ENCODE measurements at regions not wholly inside any gene's neighbourhood (a gene's known extent, or its start where the extent isn't known, plus 50 kb on each side); places are given as distances from the start of the nearest gene placed in this dataset.

DNA sequence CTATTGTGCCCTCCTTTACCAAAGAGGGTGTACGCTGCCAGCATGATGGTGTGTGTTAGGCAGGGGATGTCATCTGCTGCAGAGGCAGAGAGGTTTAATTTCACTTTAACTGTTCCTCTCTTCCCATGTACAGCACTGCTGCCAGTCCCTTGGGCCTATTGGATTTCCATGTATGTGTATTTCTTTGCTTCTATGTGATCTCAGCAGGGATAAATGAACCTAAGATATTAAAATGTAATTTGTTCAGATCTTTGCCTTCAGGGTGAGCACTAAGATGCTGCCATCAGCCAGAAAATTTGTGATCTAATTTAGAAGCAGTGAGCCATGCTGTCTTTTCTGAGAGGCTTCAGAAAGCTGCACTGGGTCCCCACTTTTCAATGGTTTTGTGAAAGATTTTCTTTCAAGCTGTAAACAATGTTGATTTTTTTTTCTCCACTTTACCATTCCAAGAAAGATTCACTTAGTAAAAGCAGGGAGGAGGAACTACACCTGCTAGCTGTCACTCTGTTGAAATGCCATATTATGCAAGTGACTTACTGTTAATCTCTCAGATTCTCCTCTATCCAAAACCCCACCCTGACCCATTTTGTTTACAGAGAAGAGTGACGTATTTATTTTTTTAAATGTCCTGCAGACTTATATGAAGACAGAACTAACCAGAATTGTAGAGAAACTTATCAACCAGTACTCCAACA lies 261.9 kb downstream of the TBL1XR1 start:
- intact Hi-C loops (cut with micrococcal nuclease) = loop anchor here (10.0 kb wide), 1 partner anchor 61 kb away; no protein-coding TSS in a partner anchor
- no peak for ATAC-seq
- no peak for DNase-seq

DNA sequence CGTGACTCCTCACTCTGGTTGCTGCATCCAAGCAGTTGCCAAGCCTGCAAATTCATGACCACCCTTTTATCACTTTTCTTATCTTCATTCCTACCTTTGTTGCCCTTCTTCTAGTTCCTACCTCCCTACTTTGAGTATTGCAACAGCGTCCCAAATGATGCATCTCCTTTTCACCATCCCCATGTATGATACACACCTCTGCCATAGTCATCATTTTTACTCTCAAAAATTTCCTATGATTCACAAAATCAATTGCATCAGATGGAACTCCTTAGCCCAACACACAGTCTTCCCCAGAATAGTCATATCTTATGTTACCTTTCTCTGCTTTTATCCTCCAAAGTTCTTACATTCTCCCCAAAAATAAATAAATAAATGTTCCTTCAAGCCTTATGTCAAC lies 262.6 kb downstream of the TBL1XR1 start:
- DNase-seq (no peak), ATAC-seq (no peak)
- intact Hi-C loops (cut with micrococcal nuclease) = loop anchor here (10.0 kb wide), 1 partner anchor 60 kb away; no protein-coding TSS in a partner anchor

DNA sequence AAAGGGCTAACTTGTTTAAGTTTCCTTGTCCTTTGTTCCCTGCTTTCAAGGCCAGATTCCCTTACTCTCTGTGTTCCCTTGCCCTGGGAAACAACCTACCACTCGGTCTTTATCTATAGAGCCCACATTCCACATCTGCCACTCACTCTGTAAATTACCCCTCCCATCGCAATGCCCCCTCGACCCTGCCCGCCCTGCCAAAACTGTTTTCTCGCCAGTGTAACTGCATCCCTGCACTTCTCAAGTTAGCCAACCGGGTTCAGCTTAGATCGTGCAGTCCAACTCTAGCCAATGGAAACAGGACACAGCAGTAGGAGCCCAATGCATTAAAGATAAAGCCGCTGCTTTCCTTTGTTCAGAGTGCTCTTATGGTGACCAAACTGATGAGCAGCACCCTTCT lies 263.6 kb downstream of the TBL1XR1 start:
- DNase-seq (no peak), ATAC-seq (no peak)
- intact Hi-C loops (cut with micrococcal nuclease) = loop anchor here (10.0 kb wide), 1 partner anchor 59 kb away; no protein-coding TSS in a partner anchor

DNA sequence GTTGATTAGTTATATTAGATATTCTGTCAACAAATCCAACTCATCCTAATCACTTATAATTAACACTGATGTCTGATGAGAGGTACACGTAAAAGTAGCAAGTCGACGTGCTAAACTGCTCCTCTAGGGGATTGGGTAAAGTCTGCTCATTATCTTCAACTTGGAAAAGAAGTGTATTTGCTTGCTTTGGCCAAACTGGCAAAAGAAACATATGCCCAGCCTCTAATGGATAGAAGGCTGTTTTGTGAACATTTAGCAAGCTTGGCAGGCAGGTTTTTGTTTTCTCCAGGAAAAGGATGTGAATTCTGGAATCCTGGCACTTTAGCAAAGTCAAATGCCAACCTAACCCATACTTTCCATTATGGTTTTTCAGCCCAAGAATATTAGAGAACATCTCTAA lies 264.8 kb downstream of the TBL1XR1 start:
- ATAC-seq (no peak), DNase-seq (no peak)
- intact Hi-C loops (cut with micrococcal nuclease) = loop anchor here (10.0 kb wide), 1 partner anchor 58 kb away; no protein-coding TSS in a partner anchor

DNA sequence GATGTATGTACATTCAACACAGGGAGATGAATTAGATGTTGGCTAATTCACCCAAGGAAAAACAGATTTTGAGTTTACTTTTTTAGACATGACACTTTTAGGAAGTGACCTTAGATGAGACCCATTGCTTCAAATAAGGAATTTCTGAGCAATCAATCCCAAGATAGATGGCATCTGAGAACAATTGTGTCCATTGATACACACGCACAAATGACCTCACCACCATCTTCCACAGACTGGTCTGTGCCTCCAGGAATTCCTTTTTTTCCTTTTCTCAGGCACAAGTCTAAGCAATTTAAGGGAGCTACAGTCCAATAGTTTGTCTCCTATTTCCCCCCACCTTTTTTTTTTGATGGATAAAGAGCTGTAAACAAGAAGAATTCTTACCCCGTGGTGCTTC lies 265.3 kb downstream of the TBL1XR1 start:
- intact Hi-C loops (cut with micrococcal nuclease) = loop anchor here (10.0 kb wide), 1 partner anchor 57 kb away; no protein-coding TSS in a partner anchor
- ATAC-seq (no peak), DNase-seq (no peak)

DNA sequence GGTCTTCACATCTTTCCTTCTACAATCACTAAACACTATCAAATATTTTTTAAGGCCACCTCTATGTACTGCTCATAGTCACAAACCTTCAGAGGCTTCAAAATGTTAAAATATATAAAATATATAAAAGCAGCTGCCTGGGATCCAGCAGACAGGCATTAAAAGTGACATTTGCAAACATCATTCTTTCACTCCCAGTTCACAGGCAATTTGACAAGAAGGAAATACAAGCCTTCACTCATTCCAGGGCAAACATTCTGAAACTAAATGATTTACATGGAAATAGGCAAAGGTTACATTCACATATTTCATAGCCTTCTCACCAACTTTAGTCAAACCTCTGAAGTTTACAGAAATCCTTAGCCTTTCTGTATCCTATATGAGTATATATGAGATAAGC lies 266.3 kb downstream of the TBL1XR1 start:
- ATAC-seq = no peak
- intact Hi-C loops (cut with micrococcal nuclease) = loop anchor here (10.0 kb wide), 1 partner anchor 56 kb away; no protein-coding TSS in a partner anchor
- no peak for DNase-seq

DNA sequence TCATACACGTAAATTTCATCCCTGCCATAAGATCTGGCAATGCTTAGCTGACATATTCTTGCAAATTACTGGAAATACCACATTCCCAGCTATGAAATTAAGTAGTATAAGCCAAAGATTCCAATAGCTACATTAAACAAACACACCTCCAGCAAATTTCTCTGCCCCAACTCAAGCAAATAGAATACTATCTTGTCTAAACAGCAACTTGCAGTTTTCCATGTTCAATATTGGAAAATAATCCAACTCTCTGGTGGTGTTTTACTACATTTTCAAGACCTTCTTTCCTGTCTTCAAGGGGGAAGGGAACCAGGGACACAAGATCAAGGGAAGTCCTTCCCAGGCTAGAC lies 268.7 kb downstream of the TBL1XR1 start:
- intact Hi-C loops (cut with micrococcal nuclease) = no loop called here
- ATAC-seq (no peak), DNase-seq (no peak)

DNA sequence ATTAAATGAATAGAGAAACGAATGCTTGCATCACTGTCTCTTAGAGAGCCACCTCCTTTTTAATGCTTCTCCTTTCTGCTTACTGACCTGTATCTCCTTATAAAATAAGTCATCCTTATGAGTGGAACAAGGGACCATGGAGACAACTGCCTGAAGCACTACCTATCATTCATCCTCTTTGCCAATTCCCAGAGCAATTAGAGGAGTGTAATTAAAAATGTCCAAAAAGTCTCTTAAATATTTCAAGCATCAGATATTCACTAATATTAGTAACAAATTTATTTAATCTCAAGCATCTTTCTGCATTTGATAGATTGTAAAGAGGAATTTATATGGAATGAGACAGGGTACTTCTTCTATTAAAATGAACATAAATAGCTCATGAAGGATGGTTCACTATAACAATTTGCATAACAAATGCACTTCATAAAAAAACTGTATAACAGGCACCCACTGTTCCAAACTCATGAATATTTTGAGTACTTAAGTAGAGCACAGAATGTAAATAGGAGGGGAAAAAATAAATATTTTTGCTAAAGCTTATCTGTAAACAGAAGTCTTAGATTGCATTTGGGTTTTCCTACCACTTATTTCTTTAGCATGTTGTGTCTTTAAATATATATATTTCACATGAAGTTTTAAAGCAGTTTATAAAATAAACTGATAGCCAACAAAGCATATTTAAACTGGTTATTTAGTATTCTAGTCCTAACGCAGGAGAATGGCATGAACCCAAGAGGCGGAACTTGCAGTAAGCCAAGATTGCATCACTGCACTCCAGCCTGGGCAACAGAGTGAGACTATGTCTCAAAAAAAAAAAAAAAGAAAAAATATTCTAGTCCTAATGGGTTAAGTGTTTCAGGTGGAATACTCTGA lies 269.3 kb downstream of the TBL1XR1 start:
- intact Hi-C loops (cut with micrococcal nuclease) = no loop called here
- no peak for DNase-seq
- ATAC-seq = no peak

DNA sequence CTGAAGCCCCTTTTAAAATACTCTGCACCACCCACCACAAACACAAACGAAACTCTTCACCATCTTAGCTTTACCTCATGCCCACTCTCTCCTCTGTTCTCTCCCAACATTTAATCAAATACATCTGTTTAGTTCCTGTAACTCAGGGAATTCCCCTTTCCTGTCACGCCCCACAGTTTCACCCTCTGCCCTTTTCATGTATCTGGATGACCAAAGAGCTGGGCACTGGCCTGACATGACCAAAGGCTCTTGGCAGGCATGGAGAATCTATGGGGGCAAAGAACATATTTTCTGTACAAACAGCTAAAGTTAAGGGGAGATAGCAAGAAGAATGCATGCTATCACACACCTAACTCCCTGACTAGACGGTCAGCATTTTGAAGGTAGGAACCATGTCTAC lies 270.0 kb downstream of the TBL1XR1 start:
- no peak for DNase-seq
- ATAC-seq = no peak
- intact Hi-C loops (cut with micrococcal nuclease) = no loop called here

DNA sequence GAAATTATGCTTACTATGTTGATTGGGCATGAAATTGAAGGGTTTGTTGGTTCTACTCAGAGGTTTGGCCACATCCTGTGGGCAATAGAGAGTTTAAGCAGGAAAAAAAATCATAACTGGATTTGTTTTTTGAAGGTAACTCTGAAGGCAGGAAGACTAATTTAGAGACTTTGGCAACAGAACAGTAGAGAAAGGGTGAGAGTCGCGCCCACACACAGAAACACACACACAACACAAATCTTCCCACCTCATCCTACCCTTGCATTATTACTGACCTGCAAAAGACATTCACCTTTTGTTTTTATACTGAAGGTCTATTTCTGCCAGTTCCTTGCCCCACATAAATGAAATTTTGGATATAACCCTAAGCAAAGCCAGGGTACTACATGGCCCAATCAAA lies 270.6 kb downstream of the TBL1XR1 start:
- intact Hi-C loops (cut with micrococcal nuclease) = no loop called here
- DNase-seq (no peak), ATAC-seq (no peak)

DNA sequence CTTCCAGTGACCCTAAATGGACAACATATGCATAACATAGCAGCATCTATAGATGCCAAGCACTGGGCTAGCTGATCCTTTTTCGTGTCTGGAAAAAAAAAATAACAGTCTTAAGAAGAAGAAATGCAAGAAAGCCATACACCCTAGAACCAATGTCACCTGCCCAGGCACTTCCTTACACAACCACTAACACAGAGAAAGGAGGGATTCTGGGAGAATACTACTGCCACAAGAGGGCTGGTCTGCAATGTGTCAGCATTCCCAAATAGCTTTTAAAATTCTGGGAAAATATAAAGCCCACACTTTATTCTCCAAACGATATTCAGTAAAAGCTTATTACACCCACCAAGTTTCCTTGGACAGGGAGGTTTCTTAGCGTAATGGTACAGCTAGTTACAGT lies 271.2 kb downstream of the TBL1XR1 start:
- intact Hi-C loops (cut with micrococcal nuclease) = no loop called here
- ATAC-seq = no peak
- no peak for DNase-seq

DNA sequence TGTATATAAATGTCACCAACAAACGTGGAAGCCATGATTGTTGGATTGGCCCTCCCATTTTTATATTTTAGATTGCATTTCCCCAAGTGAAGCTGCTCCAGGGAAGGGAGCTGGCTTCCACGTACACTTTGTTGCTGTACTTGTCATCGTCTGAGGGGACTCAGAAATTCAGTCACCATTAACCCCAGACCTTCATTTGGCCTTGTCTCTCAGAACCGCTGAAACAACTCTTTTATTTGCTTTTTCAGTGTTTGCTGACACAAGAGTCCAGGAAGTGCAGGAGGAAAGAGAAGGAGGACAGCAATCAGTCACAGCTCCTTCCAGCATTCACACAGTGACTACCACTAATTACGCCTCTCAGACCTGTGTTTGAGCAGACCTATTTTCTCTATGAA lies 276.5 kb downstream of the TBL1XR1 start:
- no peak for DNase-seq
- no peak for ATAC-seq
- intact Hi-C loops (cut with micrococcal nuclease) = no loop called here

DNA sequence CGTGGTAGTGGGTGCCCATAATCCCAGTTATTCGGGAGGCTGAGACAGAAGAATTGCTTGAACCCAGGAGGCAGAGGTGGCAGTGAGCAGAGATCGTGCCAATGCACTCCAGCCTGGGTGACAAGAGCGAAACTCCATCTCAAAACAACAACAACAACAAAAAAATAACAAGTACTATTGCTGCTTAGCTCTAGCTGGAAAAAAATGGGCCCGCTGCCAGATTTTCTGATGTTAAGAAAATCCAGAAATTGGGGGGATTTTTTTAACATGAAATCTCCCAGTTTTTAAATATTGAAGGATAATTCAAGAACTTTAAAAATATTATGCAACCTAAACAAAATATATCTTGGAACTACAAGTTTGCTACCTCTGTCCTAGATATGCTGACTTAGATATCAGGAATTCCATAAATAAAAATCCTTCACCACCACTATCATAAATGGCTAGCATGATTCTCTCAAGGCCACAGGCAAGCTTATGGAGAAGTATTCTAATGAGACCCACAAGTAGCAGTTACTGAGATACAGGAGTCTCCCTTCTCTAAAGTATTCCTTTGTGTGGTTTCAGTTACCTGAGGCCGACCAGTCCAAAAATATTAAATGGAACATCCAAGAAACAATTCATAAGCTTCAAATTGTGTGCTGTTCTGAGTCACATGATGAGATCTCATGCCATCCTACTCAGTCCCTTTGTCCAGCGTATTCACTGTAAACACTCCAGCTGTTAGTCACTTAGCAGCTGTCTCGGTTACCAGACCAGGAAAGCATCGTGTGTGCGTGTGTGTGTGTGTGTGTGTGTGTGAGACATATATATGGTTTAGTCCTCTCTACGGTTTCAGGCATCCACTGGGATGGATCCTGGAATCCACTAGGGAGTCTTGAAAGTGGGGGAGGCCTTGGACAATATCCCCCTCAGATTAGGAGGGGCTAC lies 277.2 kb downstream of the TBL1XR1 start:
- intact Hi-C loops (cut with micrococcal nuclease) = no loop called here
- ATAC-seq (no peak), DNase-seq (no peak)

DNA sequence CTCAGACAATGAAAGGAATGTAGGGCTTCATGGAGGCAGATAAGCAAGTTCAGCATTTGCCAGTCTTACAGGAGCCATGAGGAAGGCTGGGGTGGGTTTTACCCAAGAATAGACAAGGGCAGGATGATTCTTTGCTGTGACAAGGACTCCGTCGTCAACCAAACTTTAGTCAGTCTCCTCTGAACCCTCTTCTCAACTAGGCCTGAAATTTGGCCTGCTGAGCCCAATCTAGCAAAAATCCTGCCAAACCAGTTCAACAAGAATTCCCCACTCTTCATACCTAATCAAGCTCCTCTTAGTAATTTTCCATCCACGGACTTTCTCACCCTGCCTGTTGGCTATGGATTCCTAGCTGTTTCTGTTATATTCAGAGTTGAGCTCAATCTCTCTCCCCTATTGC lies 280.5 kb downstream of the TBL1XR1 start:
- intact Hi-C loops (cut with micrococcal nuclease) = no loop called here
- ATAC-seq = no peak
- no peak for DNase-seq

DNA sequence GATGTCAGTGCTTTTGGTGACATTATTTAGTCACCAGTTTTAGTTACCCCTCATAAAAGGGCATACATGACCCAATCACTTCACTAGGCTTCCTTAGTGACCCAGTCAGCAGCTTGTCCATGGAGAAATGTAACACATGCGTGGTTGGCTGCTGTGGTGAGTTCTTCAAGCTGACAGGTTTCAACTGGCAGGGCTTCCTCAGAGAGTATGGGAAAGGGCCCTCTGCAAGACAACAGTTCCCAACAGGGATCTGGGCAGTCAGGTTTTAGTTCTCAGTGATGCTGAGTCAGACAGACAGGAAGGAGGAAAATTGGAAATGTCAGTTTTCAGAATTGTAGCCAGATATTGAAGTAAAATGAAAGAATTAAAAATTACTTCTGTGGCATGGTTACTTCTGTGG lies 282.5 kb downstream of the TBL1XR1 start:
- ATAC-seq (no peak), DNase-seq (no peak)
- intact Hi-C loops (cut with micrococcal nuclease) = no loop called here

DNA sequence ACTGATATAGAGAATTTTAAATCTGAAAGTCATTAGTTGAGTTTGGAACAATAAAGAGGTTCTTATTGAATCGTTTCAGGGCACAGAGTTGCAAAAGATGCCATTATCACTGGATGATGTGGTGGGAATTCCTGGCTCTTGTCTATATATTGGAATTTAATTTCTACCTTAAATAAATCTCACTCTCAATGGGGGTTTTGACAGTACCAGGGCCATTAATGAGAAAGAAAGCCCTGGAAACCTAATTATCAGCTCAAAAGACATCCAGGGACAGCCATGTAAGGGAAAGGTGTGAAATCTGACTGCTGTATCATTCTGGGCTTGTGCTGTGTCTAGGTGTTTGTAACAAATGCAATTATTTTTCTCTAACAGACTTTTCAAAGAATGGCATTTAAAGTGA lies 285.7 kb downstream of the TBL1XR1 start:
- no peak for ATAC-seq
- DNase-seq = no peak
- intact Hi-C loops (cut with micrococcal nuclease) = no loop called here

DNA sequence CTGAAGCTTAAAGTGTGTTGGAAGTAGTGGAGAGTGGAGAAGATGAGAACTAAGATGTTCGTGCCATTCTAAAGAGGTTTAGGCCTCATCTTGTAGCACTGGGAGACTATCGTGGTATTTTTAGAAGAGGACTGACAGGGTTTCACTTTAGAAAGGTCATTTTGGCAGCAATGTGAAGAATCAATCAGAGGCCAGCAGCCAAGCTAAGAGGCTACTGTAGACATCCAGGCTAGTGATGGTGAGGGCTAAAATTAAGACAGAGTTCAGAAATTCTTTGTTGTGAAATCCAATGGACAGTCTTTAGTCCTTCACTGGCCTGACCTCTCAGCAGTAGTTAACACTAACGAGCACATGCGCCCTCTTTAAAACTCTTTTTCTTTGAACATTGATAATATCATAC lies 288.2 kb downstream of the TBL1XR1 start:
- no peak for DNase-seq
- intact Hi-C loops (cut with micrococcal nuclease) = no loop called here
- ATAC-seq = no peak

DNA sequence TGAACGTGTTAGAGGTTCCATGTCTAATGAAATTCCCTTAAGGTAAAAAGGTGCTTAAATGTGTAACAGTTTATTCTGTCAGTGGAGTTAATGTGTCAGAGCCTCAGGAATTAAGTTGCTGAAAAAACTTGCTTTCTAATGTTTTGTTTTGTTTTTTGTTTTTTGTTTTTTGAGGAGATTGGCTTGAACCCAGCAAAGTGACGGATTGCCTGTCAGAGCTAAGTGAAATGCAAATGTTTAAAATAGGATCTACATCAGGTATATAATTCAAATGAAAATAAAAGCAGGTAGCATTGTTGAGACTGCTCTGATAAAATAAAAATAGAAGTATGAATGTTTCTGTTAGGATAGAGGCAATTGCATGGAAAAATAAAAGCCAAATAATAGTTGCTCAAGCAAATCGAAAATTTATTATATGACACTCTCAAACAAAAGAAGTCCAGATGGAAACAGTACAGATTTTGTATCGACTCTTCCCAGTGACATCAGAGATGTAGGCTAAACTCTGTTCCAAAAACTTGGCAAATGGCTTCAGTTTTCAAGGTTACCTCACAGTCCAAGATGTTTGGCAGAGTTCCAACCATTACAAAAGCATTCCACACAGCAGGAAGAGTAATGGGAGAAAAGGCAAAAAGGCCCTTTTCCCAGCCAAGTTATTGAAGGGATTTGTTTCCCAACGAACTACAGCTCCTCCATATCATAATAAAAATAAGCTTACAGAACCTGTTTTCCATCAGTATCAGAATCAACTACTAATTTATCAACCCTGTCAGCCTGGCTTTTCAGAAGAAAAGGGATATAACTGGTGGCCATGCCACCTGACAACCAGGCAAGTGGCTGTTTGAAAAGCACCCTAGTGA lies 291.0 kb downstream of the TBL1XR1 start:
- intact Hi-C loops (cut with micrococcal nuclease) = no loop called here
- DNase-seq (no peak), ATAC-seq (peak; percentile 60)

DNA sequence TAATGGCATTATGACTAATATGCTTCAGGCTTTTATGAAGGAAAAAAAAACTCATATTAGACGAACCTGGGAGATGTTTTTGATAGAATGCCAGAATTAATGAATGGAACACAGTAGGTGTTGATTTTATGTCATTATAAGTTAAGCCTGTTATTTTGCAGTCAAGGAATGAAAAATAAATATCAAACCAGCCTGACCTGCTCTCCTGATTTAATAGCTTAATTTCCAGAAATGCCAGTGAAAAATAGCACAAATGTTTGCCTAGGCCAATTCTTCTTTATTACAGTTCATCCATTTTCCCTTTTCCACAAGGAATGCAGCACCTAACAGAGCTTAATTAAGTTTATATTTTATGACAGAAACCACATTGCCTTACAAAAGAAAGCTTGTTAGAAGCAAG lies 292.0 kb downstream of the TBL1XR1 start:
- intact Hi-C loops (cut with micrococcal nuclease) = no loop called here
- ATAC-seq (no peak), DNase-seq (no peak)

Measured in left ventricle myocardium superior (tissue), 1 donor.